HCT116 (cell line): ENCODE measurements at regions not wholly inside any gene's neighbourhood (a gene's known extent, or its start where the extent isn't known, plus 50 kb on each side); places are given as distances from the start of the nearest gene placed in this dataset.

Experiments
- ATAC-seq: fragments of 200-7000 bp; cut with Tn5 transposase; 2 replicates; pipeline ENCODE4 v1.9.1; 2020; ENCODE audit warnings: mild to moderate bottlenecking, moderate library complexity
- BruUV-seq: library from RNA; stranded (reverse); fragments of 400-500 nt; replicated peaks from 2 replicates; lab custom pipeline; 2021; lab: Mats Ljungman, UMichigan
- CTCF ChIA-PET: fragments of 300-600 bp; sonication (Branson Sonifier 250); formaldehyde crosslinking; loops from one replicate; lab custom pipeline; 2021; ENCODE audit warnings: antibody characterized with exemption; lab: Charles Lee
- POLR2A ChIA-PET: fragments of 300-600, 350-600 bp; sonication (Branson Sonifier 250); formaldehyde crosslinking; loops from one replicate; lab custom pipeline; 2021; ENCODE audit warnings: antibody characterized with exemption; lab: Charles Lee
- RAD21 ChIA-PET, 2 experiments: fragments of 300-600 bp; sonication (Branson Sonifier 250); formaldehyde crosslinking; loops; one replicate each; lab custom pipeline; 2023; ENCODE audit warnings: low total read pairs in 2 of 2; ENCODE audit not compliant: uncharacterized antibody in 2 of 2, unreplicated experiment in 2 of 2, low non-redundant PET in 1 of 2; lab: Charles Lee
- DNase-seq: peaks from one replicate; pipeline ENCODE4 v3.0.0-alpha.2; 2010; ENCODE audit warnings: low read depth, low spot score
- H2AFZ ChIP-seq: fragments of 200-600 bp; shearing (Covaris generic), sonication (generic); 2 replicates; pipeline ENCODE4 v1.6.1; 2017; ENCODE audit warnings: low read depth, mixed run types, mixed read lengths, antibody characterized with exemption, low read length; ENCODE audit not compliant: poor library complexity, severe bottlenecking
- H3K27ac ChIP-seq: 2 replicates; pipeline ENCODE4 v1.5.1; 2012; ENCODE audit warnings: low read depth, low read length
- H3K27me3 ChIP-seq: fragments of 200-600 bp; sonication (generic); 2 replicates; pipeline ENCODE4 v1.6.1; 2016; ENCODE audit warnings: mixed run types, low read length, mixed read lengths; ENCODE audit not compliant: insufficient read depth
- H3K36me3 ChIP-seq, 2 experiments: fragments of 200-500 bp in 1 of 2; fragments of 200-600 bp in 1 of 2; sonication (Bioruptor generic) in 1 of 2; sonication (generic) in 1 of 2; 2 replicates each; pipeline versions ENCODE4 v1.5.1 to v1.6.1; 2014 to 2016; ENCODE audit warnings: low read length in 2 of 2, inconsistent platforms in 1 of 2, mixed read lengths in 1 of 2, mixed run types in 1 of 2; ENCODE audit not compliant: insufficient read depth in 2 of 2, control insufficient read depth in 1 of 2
- H3K4me1 ChIP-seq, 2 experiments: fragments of 200-600 bp in 1 of 2; sonication (generic) in 1 of 2; 2 replicates each; pipeline versions ENCODE4 v1.5.1 to v1.6.1; 2012 to 2017; ENCODE audit warnings: low read length in 2 of 2, inconsistent platforms in 1 of 2, mild to moderate bottlenecking in 1 of 2, mixed read lengths in 1 of 2, mixed run types in 1 of 2, moderate library complexity in 1 of 2; ENCODE audit not compliant: insufficient read depth in 2 of 2, control insufficient read depth in 1 of 2
- H3K4me2 ChIP-seq: fragments of 200-600 bp; sonication (generic); 2 replicates; pipeline ENCODE4 v1.6.1; 2017; ENCODE audit warnings: mixed run types, low read length, mixed read lengths
- H3K4me3 ChIP-seq, 2 experiments: fragments of 200-600 bp in 1 of 2; sonication (generic) in 1 of 2; replicated peaks in 1 of 2; 2 replicates each; pipeline ENCODE4 v1.5.1; 2011 to 2016; ENCODE audit warnings: low read length in 2 of 2, control low read depth in 1 of 2, low read depth in 1 of 2, mild to moderate bottlenecking in 1 of 2, mixed read lengths in 1 of 2, mixed run types in 1 of 2
- H3K79me2 ChIP-seq: fragments of 200-600 bp; sonication (generic); 2 replicates; pipeline ENCODE4 v1.6.1; 2017; ENCODE audit warnings: mild to moderate bottlenecking, mixed run types, low read length, moderate library complexity, mixed read lengths; ENCODE audit not compliant: insufficient read depth
- H3K9ac ChIP-seq: fragments of 200-600 bp; sonication (generic); 2 replicates; pipeline ENCODE4 v1.6.1; 2016; ENCODE audit warnings: low read length, mixed read lengths
- H3K9me2 ChIP-seq: fragments of 200-600 bp; sonication (generic), shearing (Covaris generic); 2 replicates; pipeline ENCODE4 v1.6.1; 2017; ENCODE audit warnings: mixed run types, mild to moderate bottlenecking, moderate library complexity; ENCODE audit not compliant: insufficient read depth
- H3K9me3 ChIP-seq, 2 experiments: fragments of 200-500 bp in 1 of 2; fragments of 200-600 bp in 1 of 2; sonication (Bioruptor generic) in 1 of 2; sonication (generic) in 1 of 2; 2 replicates each; pipeline ENCODE4 v1.6.1; 2014 to 2017; ENCODE audit warnings: low read length in 2 of 2, mixed read lengths in 2 of 2, inconsistent platforms in 1 of 2, low read depth in 1 of 2, mild to moderate bottlenecking in 1 of 2, mixed run types in 1 of 2, moderate library complexity in 1 of 2; ENCODE audit not compliant: control insufficient read depth in 1 of 2, insufficient read depth in 1 of 2
- H4K20me1 ChIP-seq: fragments of 200-600 bp; sonication (generic), shearing (Covaris generic); 2 replicates; pipeline ENCODE4 v1.6.1; 2017; ENCODE audit warnings: mixed run types, mild to moderate bottlenecking, moderate library complexity; ENCODE audit not compliant: insufficient read depth
- CBX3 ChIP-seq: IDR thresholded peaks from 2 replicates; pipeline ENCODE4 v1.6.1; 2012; ENCODE audit warnings: low read depth
- CTCF ChIP-seq, 3 experiments: fragments of 200-600 bp in 1 of 3; sonication (generic) in 1 of 3; IDR thresholded peaks in 2 of 3; conservative IDR thresholded peaks in 1 of 3; 2 replicates each; pipeline ENCODE4 v1.5.1; 2012 to 2017; ENCODE audit warnings: low read depth in 2 of 3, low read length in 2 of 3, antibody characterized with exemption in 1 of 3, borderline replicate concordance in 1 of 3, control low read depth in 1 of 3, mild to moderate bottlenecking in 1 of 3, mixed read lengths in 1 of 3, mixed run types in 1 of 3, moderate library complexity in 1 of 3; ENCODE audit not compliant: insufficient read depth in 1 of 3
- EGR1 ChIP-seq: IDR thresholded peaks from 2 replicates; pipeline ENCODE4 v1.6.1; 2012; ENCODE audit warnings: low read depth
- EZH2phosphoT487 ChIP-seq: fragments of 200-600 bp; IDR thresholded peaks from 2 replicates; pipeline ENCODE4 v1.6.1; 2018; ENCODE audit warnings: antibody characterized with exemption, borderline replicate concordance
- FOSL1 ChIP-seq: IDR thresholded peaks from 2 replicates; pipeline ENCODE4 v1.6.1; 2012; ENCODE audit warnings: low read depth
- JUND ChIP-seq: IDR thresholded peaks from 2 replicates; pipeline ENCODE4 v1.6.1; 2012
- MAX ChIP-seq: IDR thresholded peaks from 2 replicates; pipeline ENCODE4 v1.6.1; 2012
- POLR2AphosphoS5 ChIP-seq: IDR thresholded peaks from 2 replicates; pipeline ENCODE4 v1.6.1; 2011; ENCODE audit warnings: mild to moderate bottlenecking, low read depth, low read length, moderate library complexity
- REST ChIP-seq: IDR thresholded peaks from 2 replicates; pipeline ENCODE4 v1.6.1; 2012; ENCODE audit warnings: low read depth
- SIN3A ChIP-seq: IDR thresholded peaks from 2 replicates; pipeline ENCODE4 v1.6.1; 2012; ENCODE audit warnings: low read depth
- TCF7L2 ChIP-seq: IDR thresholded peaks from 2 replicates; pipeline ENCODE4 v1.7.0; 2011; ENCODE audit warnings: borderline replicate concordance, inconsistent platforms; ENCODE audit not compliant: insufficient read depth, insufficient read length; ENCODE audit errors: extremely low read depth
- YY1 ChIP-seq: IDR thresholded peaks from 2 replicates; pipeline ENCODE4 v1.6.1; 2011; ENCODE audit warnings: low read length, low read depth, moderate library complexity, mild to moderate bottlenecking; ENCODE audit not compliant: insufficient replicate concordance; ENCODE audit errors: extremely low read depth
- ZBTB33 ChIP-seq: IDR thresholded peaks from 2 replicates; pipeline ENCODE4 v1.6.1; 2011; ENCODE audit warnings: mild to moderate bottlenecking, low read length, moderate library complexity; ENCODE audit not compliant: insufficient replicate concordance; ENCODE audit errors: extremely low read depth
- ZFX ChIP-seq: fragments of 450-650 bp; IDR thresholded peaks from 2 replicates; pipeline ENCODE4 v1.6.1; 2017
- ZNF274 ChIP-seq: fragments of 200-500 bp; sonication (Bioruptor generic); IDR thresholded peaks from 2 replicates; pipeline ENCODE4 v1.6.1; 2014; ENCODE audit warnings: mild to moderate bottlenecking, low read depth, low read length, inconsistent platforms
- intact Hi-C: fragments of 100-400 bp; cut with micrococcal nuclease; formaldehyde crosslinking; loops from 2 replicates; pipeline ENCODE4 v1.10.0; 2022

GRCh38 chr7:55639640-55640039 is 67.3 kb upstream of the VOPP1 start:
- no peaks in the 10 kb centered on the region for H3K79me2 ChIP-seq
- ChIA-PET POLR2A (no interaction called here), RAD21 (no interaction called here), CTCF (interaction anchor here (3.7 kb wide), 1 partner anchor 453 kb away, joined by 21 read pairs; the partner anchor contains the start of gene PHKG1)
- DNase-seq (no peak), ATAC-seq (no peak)
- H3K4me2 ChIP-seq, result no peak overlapping the region
- intact Hi-C loops, result loop anchor here (2.0 to 10.0 kb wide), 3 partner anchors 83 to 365 kb away; partner anchors contain the start of gene NIPSNAP2
- H4K20me1 ChIP-seq, result no peaks in the 10 kb centered on the region
- BruUV-seq, result no TSS peak
- no peak overlapping the region for H2AFZ ChIP-seq
- no peak for TF ChIP-seq FOSL1
- TF ChIP-seq REST, result no peak
- TF ChIP-seq MAX, result no peak
- no peak for TF ChIP-seq ZBTB33
- TF ChIP-seq POLR2AphosphoS5, result no peak
- no peak for TF ChIP-seq CBX3
- no peak for TF ChIP-seq CTCF (IDR thresholded peaks at IDR 0.05 in 2 of 3, conservative IDR thresholded peaks at IDR 0.05 in 1 of 3; ENCODE audit: borderline replicate concordance in 1 of 3, insufficient read depth in 1 of 3, low read depth in 2 of 3, low read length in 2 of 3)
- no peak for TF ChIP-seq ZNF274
- no peak for TF ChIP-seq JUND
- no peak for TF ChIP-seq YY1
- TF ChIP-seq EZH2phosphoT487, result no peak
- TF ChIP-seq EGR1, result no peak
- TF ChIP-seq ZFX, result no peak
- TF ChIP-seq SIN3A, result no peak
- no peak for TF ChIP-seq TCF7L2
- no peaks in the 10 kb centered on the region for H3K4me1 ChIP-seq
- no peak overlapping the region for H3K27ac ChIP-seq
- no peaks in the 10 kb centered on the region for H3K9me2 ChIP-seq
- H3K4me3 ChIP-seq, result no peak overlapping the region
- H3K27me3 ChIP-seq, result no peaks in the 10 kb centered on the region
- no peaks in the 10 kb centered on the region for H3K36me3 ChIP-seq
- no peak overlapping the region for H3K9ac ChIP-seq
- no peaks in the 10 kb centered on the region for H3K9me3 ChIP-seq
